NCI-H2029 treated with DMSO at 0.1 percent for 48 hours (cell line): ENCODE measurements at regions not wholly inside any gene's neighbourhood (a gene's known extent, or its start where the extent isn't known, plus 50 kb on each side); places are given as distances from the start of the nearest gene placed in this dataset.
"Not testable (repeated sequence)": the region's sequence is repeated elsewhere in the genome, so short reads cannot be mapped to it uniquely, and the experiment has no call there.

Experiments used
- DNase-seq: peaks from one replicate; lab custom pipeline; 2025; lab: John Stamatoyannopoulos, UW

DNA sequence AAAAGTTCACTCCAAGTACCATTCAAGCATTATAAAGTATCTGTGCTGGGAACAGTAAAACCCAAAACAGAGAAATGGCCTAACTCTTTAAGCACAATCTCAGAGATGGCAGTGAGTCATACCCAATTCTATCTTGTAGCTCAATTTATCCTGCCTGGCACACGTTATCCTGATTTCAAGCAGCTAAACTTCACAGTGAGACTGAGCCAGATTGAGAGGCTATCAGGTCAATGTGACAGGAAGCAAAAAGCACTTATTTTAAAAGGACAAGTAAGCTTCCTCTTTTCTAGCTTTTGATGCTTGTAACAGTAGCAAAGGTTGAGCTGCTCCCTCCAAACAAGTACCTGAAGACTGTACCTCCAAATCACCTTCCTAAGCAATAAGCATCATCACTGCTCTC is 324.9 kb downstream of the NAF1 start:
- DNase-seq = no peak

DNA sequence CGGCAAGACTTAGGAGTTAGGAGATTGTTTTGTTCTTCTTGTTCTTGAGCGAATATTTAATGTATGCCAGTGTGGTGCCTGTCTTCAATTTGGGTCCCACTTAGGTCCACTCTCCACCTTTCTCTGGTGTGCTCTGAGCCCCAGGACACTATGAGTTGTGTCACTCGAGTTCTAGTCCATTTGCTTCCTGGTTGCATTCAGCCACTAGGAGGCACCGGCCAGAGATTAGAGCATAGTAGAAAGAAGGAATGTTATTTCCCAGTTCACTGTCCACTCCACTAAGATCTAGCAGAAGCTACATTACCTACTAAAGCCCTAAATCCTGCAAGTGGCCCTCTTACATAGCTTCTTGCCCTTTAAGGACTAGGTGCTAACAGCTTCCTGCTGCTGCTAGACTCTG is 326.9 kb downstream of the NAF1 start:
- no peak for DNase-seq

DNA sequence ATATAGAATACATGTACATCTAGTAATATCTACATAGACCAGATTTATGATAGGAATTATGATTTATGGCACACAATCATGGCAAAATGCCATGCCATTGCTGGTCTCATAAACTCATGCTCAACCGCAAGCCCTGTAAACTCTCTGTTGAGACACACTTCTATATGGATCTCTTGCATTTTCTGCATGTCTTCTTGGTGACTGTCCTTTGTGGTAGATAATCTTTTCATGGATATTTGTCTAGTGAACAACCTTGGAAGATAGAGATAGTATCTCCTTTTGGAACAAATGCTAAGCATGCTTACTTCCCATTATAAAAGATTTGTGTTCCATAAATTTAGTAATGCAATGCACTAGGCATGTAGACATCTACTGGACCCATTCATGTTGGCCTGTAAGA is 328.0 kb downstream of the NAF1 start:
- DNase-seq = no peak

DNA sequence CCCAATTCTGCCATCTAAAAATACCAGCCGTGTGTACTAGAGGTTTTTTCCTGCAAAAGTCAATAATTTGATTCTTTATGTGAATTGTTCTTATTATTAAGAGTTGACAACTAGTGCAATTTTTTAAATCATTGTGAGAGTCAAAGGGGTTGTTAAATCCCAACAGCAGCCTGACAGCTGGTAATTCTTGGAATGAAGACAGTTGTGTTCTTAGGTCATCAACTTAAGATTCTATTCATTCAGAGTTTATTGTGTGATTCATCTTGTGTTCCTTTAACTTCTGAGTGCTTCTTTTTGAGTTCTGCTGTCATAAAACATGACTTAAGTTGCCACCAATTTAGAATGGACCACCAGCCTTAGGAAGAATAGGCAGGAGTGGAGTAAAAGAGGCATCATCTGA is 329.0 kb downstream of the NAF1 start:
- DNase-seq = no peak

DNA sequence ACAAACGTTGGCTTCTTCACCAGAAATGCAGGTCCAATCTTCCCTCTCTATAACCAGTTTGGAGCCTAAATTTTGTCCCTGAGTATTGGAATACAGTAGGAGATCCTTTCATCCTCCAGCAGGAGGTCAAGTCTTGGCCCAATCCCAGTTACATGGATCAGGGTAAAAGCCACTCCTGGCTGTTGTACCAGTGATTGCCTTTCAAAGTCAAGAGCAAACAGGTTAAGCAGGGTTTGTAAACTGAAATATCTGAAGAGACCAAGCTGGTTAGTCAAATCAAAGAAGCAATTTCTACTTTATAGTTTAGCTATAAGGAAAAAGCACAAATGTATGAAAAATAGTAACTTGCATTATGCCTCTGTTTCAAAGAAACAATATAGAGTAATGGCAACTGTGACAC is 329.4 kb downstream of the NAF1 start:
- DNase-seq = no peak

DNA sequence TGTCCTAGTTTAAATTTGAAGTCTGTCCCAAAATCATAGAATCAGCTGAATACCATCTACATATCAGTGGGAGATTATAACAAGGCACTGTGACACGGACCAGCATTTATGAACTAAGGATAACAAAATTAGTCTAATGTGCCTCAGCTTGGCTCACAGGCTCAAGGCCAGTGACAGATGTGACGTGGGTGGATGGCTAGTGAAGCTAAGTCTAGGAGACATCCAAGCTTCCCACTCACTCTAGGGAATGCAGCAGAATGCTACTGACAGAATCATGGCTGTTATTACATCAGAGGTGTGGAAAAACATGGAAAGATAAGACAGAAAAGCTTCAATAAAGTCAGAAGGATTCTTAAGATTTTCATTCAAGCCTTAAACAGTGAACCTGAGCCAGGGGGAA is 329.9 kb downstream of the NAF1 start:
- DNase-seq = no peak

DNA sequence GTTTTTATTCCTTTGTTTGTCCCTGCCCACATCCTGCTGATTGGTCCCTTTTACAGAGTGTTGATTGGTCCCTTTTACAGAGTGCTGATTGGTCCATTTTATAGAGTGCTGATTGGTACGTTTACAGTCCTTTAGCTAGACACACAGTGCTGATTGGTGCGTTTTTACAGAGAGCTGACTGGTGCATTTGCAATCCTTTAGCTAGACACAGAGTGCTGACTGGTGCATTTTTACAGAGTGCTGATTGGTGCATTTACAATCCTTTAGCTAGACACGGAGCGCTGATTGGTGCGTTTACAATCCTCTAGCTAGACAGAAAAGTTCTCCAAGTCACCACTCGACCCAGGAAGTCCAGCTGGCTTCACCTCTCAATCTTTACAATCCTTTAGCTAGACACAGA is 330.4 kb downstream of the NAF1 start:
- not testable (repeated sequence) for DNase-seq

DNA sequence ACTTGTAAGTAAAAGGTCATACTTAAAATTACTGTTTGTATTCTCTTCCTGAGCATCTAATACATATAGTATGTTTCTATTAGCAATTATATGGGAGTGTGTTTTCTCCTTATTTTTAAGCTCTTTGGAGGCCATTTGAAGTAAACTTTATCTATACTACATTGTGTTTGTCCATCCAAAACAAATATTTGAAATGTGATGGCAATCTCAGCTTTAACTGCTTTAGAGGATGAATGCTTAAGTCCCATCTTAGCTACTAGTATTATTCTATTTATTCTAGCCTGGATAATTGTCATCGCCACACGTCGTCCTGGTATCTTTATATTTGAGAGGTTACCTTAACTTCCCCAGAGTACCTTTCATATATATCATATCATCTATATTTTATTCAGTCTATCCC is 335.8 kb downstream of the NAF1 start:
- DNase-seq = no peak

DNA sequence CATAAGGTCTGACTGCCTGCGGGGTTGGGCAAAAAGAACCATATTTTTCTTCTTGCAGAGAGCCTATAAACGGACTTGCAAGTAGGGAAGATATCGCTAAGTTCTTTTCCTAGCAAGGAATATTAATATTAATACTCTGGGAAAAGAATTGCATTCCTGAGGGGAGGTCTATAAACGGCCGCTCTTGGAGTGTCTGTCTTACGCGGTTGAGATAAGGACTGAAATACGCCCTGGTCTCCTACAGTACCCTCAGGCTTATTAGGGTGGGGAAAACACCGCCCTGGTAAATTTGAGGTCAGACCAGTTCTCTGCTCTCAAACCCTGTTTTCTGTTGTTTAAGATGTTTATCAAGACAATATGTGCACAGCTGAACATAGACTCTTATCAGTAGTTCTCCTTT is 349.3 kb downstream of the NAF1 start:
- not testable (repeated sequence) for DNase-seq

DNA sequence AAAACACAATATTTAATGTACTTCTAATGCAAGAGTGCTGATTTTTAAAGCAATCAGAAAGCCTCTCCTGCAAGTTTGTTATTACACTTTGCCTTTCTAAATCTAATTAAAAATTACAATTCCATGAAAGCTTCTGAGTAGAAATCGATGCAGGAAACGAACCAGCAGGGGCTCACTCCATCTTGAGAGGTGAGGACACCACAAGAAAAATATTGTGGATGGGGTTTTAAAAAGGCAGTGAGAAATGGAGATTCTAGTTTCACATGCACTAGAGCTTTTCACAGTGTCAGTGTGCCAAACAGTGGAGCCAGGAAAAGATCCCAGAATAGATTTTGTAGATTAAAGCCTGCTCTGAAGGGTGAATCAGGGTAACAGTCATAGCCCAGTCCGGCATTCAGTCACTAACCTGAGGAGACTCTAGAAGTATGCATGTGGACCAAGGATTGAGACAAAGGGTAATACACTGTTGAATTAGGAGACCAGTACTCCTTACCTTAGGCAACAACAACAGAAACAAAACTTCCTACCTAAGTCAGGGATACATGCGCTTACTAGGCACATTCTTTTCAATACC is 362.3 kb downstream of the NAF1 start:
- DNase-seq = no peak

DNA sequence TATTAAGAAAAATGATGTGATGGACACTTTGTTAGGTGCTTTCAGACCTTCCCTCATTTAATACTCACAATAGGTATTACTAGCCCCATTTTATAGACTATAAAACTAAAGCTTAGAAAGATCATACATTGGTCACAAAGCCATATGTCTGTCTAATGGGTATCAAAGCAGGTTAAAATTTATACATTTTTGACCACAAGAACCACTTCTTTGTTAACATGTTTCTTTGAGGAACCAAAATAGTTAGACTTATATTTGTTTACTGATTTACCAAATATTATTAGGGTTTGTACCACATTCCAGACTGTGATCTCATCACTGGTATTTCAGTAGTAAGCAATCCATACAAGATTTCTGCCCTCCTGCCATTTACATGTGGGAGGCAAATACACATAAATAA is 363.3 kb downstream of the NAF1 start:
- DNase-seq = no peak

DNA sequence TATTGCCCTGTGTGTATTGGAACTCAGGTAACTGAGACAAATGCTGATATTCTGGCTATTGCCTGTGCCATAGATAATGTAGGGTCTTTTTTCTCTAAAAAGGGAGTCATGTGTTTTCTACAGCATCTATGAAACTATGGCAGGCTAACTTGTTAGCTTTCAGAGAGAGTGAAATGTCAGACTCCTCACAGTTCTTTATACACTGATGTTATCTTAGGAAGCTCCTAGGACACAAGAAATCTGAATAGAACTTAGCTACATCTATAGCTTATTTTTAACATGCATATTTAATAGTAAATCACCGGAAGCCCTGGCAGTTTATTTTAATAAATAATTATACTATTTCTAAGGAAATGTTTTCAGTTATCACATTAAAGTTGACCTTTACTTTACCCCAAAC is 369.6 kb downstream of the NAF1 start:
- no peak for DNase-seq

DNA sequence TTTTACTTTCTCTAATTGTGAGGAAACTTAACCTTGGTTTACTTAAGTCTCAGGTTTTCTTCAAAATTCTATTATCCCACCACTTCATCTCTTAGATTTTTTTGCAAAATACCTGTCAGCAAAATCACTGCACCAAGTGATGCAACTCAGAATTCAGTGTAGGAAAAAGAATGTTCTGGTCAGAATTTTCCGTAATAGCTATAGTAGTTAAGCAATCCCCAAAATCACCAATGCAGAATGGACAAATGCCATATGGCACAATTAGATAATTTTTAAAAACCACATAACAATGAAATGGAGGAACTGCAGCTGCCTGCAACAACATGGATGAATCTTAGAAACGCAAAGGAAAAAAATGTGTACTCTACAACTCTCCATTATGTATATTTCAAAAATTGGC is 373.1 kb downstream of the NAF1 start:
- no peak for DNase-seq

DNA sequence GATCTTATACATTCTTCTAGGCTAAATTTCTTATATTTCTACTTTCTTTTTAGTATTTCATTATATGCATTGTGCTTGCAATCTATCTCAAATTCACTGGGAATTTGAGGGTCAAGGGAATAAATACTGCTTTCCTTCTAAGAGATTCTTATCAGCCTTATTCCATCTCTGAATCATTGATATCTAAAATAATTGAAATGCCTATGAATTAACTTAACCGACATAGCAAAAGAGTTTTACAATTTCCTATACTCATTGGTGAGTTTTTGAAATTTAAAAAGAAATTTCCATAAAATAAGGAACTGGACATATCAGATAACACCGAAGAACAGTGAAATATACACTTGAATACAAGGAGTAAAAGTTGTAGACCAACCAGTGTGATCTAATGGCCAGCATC is 373.7 kb downstream of the NAF1 start:
- no peak for DNase-seq

DNA sequence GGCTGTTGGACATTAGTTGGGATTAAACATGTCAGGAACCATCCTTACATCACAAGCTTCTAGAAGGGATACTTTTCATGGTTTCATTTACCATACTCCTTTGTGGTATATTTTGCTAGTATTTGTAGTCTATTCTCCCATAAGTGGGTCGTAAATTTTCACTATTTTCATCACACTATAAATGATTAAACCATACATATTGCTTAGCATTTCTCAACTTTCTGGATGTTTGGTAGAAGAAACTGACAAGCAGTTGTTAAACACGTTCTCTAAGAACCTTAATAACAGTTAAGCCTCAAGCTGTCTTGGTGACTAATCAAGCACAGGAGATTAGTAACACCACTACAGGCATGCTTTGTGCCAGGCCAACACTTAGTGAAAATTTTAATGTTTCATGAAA is 375.5 kb downstream of the NAF1 start:
- DNase-seq = no peak

DNA sequence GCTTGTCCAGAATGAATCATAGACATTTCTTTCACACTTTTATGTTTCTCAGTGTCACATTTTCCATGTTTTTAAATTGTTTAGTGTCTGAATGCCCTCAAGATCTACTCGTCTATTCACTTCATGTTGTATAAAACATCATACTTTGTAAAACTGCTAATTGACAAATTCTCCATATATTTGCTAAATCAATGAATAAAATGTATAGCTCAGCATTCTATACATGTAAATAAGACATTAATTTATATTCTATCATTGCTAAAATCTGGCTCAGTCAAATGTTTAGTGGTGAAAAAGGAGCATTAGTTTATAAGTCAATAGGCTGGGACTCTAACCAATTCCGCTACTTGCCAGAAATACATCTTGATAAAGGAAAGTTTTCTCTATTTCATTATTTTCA is 379.6 kb downstream of the NAF1 start:
- no peak for DNase-seq

DNA sequence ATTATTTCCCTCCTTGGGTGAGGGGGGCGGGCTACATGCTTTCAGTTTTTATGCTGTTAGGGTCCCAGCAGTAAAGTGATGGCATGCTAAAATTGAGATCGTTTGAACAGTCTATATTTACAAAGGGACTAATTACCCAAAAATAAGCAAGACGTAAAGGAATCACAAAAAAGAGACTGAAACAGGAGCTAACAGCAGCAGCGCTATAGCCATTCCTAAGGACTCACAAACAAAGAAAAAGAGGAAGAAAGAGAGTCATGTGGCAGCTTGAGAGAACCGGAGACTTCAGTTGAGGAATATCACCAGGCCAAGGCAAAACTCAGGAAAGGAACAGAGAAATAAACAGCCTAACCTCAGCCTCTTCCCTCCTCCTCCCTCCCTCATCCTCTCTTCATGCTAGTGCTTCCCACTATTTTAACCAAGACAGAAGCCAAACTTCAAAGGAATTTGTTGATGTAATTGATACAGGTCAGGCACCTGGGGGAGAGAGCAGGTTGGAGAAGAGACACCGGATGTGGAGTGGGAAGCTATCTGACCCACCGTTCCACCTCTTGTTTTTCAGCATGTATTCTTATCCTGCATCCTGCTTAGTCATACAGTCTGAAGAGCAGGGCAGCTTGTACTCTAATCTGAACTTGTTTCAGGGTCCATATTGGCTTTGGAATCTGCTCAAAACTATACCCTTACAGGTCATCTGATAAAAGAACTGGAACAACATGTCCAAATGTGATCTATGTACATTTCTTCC is 383.7 kb downstream of the NAF1 start:
- DNase-seq = no peak

DNA sequence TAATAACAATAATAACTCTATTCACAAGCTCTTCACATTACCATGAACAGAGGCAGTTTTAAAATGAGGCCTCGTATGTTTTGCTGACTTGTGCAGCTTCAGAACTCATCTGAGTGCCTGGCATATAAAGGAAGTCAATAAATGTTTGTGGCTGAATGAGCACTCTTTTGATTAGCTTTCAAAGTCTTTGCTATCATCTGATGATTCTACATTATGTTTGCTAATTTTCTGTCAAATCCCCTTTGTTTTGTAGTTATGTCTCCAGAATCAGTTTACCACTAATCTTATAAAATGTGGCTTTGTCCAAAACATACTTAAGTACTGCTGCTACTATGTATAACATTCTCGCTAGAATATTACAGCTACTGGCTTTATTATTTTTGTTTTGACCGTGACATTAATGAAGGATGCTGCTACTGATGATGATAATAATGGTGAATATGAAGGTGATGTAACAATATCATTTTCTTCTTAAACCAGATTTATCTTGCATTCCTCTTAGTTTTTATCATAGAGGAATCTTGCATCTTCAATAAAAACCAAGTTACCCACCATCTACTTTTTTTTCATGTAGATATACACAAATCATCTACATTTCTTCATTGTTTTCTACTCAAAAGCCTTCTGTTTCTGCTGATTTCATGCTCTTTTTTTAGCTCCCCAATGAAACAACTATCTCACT is 384.5 kb downstream of the NAF1 start:
- DNase-seq = no peak

DNA sequence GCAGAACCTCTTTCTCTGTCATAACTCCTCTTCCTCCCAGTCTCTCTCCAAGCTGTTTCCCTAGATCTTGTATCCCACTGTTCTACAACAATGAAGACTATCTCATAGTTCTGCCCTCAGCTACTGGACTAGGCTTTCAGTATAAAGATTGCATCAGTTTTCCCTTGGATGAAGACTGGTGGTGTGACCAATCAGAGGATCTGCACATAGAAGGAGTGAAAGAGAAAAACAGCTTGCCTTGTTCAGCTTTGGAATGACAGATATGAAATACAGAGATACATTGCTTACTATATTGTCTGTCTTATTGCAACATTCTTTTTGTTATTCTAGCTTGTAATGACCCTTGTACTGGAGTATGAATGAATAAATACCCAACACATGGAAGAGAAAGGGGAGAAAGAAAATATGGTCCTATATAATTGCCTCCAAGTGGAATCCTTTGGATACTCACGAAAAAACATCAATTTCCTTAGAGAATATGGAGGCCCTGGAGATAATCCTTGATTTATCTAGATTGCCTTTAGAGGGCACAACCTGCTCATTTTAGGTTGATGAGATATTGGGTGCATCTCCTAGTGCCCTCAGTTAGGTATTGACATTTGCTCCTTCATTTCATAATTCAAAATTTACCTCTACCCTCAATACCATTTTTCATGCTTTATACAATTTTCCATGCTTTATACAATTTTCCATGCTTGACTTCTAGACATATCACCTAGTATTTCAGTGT is 395.8 kb downstream of the NAF1 start:
- no peak for DNase-seq

DNA sequence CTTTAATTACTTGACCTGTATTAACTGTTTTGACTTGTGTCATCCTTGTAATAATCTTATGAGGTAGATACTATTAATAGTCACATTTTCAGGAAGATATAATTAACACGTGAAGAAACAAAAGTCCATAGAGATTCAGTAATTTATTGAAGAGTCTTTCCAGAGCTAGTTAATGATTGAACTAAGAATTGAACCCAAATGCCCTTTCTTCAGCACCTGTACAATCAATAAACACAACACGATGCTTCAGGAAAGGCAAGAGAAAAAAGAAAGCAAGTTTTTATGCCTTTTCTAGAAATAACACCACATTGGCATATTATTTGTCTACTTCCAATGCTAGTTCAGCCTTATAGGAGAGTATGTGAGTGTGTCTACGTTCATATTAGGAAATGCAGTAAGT is 399.6 kb downstream of the NAF1 start:
- no peak for DNase-seq

DNA sequence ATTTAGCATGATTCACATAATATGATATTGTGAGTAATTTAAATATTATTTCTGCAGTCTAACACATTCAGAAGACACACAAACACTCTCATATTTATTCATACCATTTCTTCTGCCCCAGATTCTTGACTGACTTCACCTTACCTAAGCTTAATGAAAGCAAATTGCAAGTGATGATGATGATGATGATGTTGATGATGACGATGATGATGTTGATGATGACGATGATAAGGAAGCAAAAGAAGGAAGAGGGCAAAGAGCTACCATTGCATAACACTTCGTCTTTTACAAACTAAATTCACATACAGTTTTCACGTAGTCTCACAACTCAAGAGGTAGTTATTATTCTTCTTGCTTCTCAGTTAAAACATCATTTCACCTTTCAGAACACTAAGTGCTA is 404.7 kb downstream of the NAF1 start:
- DNase-seq = no peak

DNA sequence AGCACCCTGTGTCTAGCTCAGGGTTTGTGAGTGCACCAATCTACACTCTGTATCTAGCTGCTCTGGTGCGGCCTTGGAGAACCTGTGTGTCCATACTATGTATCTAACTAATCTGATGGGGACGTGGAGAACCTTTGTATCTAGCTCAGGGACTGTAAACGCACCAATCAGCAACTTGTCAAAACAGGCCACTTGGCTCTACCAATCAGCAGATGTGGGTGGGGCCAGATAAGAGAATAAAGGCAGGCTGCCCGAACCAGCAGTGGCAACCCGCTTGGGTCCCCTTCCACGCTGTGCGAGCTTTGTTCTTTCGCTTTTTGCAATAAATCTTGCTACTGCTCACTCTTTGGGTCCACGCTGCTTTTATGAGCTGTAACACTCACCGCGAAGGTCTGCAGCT is 426.5 kb downstream of the NAF1 start:
- not testable (repeated sequence) for DNase-seq

DNA sequence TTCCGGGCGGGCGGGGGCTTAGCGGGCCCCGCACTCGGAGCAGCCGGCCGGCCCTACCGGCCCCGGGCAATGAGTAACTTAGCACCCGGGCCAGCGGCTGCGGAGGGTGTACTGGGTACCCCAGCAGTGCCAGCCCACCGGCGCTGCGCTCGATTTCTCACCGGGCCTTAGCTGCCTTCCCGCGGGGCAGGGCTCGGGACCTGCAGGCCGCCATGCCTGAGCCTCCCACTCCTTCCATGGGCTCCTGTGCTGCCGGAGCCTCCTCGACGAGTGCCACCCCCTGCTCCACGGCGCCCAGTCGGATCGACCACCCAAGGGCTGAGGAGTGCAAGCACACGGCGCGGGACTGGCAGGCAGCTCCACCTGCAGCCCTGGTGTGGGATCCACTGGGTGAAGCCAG is 427.1 kb downstream of the NAF1 start:
- DNase-seq = not testable (repeated sequence)
